Erythroblast (primary cell): ENCODE measurements at regions not wholly inside any gene's neighbourhood (a gene's known extent, or its start where the extent isn't known, plus 50 kb on each side); places are given as distances from the start of the nearest gene placed in this dataset.

Experiments used
- GATA1 ChIP-seq: IDR thresholded peaks from 2 replicates; pipeline ENCODE4 v1.6.1; 2011; ENCODE audit warnings: low read depth, mild to moderate bottlenecking, control low read depth, low read length, moderate library complexity
- POLR2A ChIP-seq: IDR thresholded peaks from 2 replicates; pipeline ENCODE4 v1.6.1; 2011; ENCODE audit warnings: mild to moderate bottlenecking, low read length

GRCh38 chr13:83211301-83211700 is 671.0 kb downstream of the SLITRK1 start:
- no peak for TF ChIP-seq POLR2A
- no peak for TF ChIP-seq GATA1
